IMR-90 (cell line): ENCODE measurements at regions not wholly inside any gene's neighbourhood (a gene's known extent, or its start where the extent isn't known, plus 50 kb on each side); places are given as distances from the start of the nearest gene placed in this dataset.
"Not testable (repeated sequence)": the region's sequence is repeated elsewhere in the genome, so short reads cannot be mapped to it uniquely, and the experiment has no call there.

Experiments used
- ATAC-seq: fragments of 200-7000 bp; cut with Tn5 transposase; 2 replicates; pipeline ENCODE4 v1.9.1; 2020; ENCODE audit warnings: low read depth, mild to moderate bottlenecking, moderate library complexity
- BruUV-seq: library from RNA; stranded (reverse); fragments of 400-500 nt; replicated peaks from 2 replicates; lab custom pipeline; 2021; lab: Mats Ljungman, UMichigan
- CTCF ChIA-PET: fragments of 300-600 bp; formaldehyde crosslinking; extraction: SDS; loops from one replicate; lab custom pipeline; 2021; ENCODE audit warnings: antibody characterized with exemption; lab: Yijun Ruan, JAX
- POLR2A ChIA-PET: fragments of 300-600 bp; sonication (Branson Sonifier 250); formaldehyde crosslinking; loops from one replicate; lab custom pipeline; 2022; ENCODE audit warnings: antibody characterized with exemption; ENCODE audit not compliant: unreplicated experiment; lab: Charles Lee
- DNase-seq: peaks from one replicate; pipeline ENCODE4 v3.0.0; 2013
- H2AFZ ChIP-seq: replicated peaks from 2 replicates; pipeline ENCODE3; 2013; ENCODE audit warnings: low read length, mild to moderate bottlenecking; ENCODE audit not compliant: poor library complexity
- H2AK5ac ChIP-seq: 2 replicates; pipeline ENCODE4 v1.6.1; 2013; ENCODE audit warnings: low read depth, low read length, inconsistent platforms
- H2AK9ac ChIP-seq: replicated peaks from 2 replicates; pipeline ENCODE3; 2013; ENCODE audit warnings: mild to moderate bottlenecking, low read depth, low read length, moderate library complexity; ENCODE audit not compliant: poor library complexity
- H2BK120ac ChIP-seq: 2 replicates; pipeline ENCODE4 v1.6.1; 2013; ENCODE audit warnings: low read depth, low read length, inconsistent platforms
- H2BK15ac ChIP-seq: 3 replicates; pipeline ENCODE4 v1.6.1; 2013; ENCODE audit warnings: low read depth, low read length, inconsistent platforms
- H2BK20ac ChIP-seq: 2 replicates; pipeline ENCODE4 v1.6.1; 2013; ENCODE audit warnings: low read depth, mild to moderate bottlenecking, inconsistent platforms, low read length, moderate library complexity
- H2BK5ac ChIP-seq: 2 replicates; pipeline ENCODE4 v1.6.1; 2013; ENCODE audit warnings: mild to moderate bottlenecking, low read depth, low read length, inconsistent platforms; ENCODE audit not compliant: poor library complexity, severe bottlenecking
- H3K14ac ChIP-seq: replicated peaks from 2 replicates; pipeline ENCODE4 v1.6.1; 2013; ENCODE audit warnings: low read depth, low read length, inconsistent platforms
- H3K18ac ChIP-seq: 2 replicates; pipeline ENCODE4 v1.6.1; 2013; ENCODE audit warnings: low read depth, low read length, control low read depth
- H3K23ac ChIP-seq: 2 replicates; pipeline ENCODE4 v1.6.1; 2013; ENCODE audit warnings: low read depth, low read length, inconsistent platforms
- H3K27ac ChIP-seq: 2 replicates; pipeline ENCODE4 v1.5.1; 2013; ENCODE audit warnings: mild to moderate bottlenecking, control low read depth, low read length; ENCODE audit not compliant: insufficient read depth
- H3K27me3 ChIP-seq: 2 replicates; pipeline ENCODE4 v1.6.1; 2013; ENCODE audit warnings: low read length; ENCODE audit not compliant: control insufficient read depth, insufficient read depth
- H3K36me3 ChIP-seq: 2 replicates; pipeline ENCODE4 v1.6.1; 2013; ENCODE audit warnings: low read length, mixed read lengths; ENCODE audit not compliant: control insufficient read depth, insufficient read depth
- H3K4ac ChIP-seq: 2 replicates; pipeline ENCODE4 v1.6.1; 2013; ENCODE audit warnings: low read depth, low read length, inconsistent platforms
- H3K4me1 ChIP-seq: 2 replicates; pipeline ENCODE4 v1.6.1; 2013; ENCODE audit warnings: low read length, mixed read lengths; ENCODE audit not compliant: control insufficient read depth, insufficient read depth
- H3K4me2 ChIP-seq: 2 replicates; pipeline ENCODE4 v1.6.1; 2013; ENCODE audit warnings: low read depth, mild to moderate bottlenecking, control low read depth, low read length, moderate library complexity
- H3K4me3 ChIP-seq: 2 replicates; pipeline ENCODE4 v1.5.1; 2013; ENCODE audit warnings: low read depth, mild to moderate bottlenecking, control low read depth, low read length, moderate library complexity; ENCODE audit not compliant: insufficient read depth
- H3K56ac ChIP-seq: 2 replicates; pipeline ENCODE4 v1.6.1; 2013; ENCODE audit warnings: low read length, inconsistent platforms; ENCODE audit not compliant: insufficient read depth; ENCODE audit errors: extremely low read depth
- H3K79me1 ChIP-seq, 2 experiments: 2 replicates each; pipeline ENCODE4 v1.6.1; 2013; ENCODE audit warnings: low read length in 2 of 2, inconsistent platforms in 1 of 2, low read depth in 1 of 2
- H3K9ac ChIP-seq: 2 replicates; pipeline ENCODE4 v1.6.1; 2013; ENCODE audit warnings: low read depth, low read length, control low read depth
- H3K9me1 ChIP-seq: 2 replicates; pipeline ENCODE4 v1.6.1; 2013; ENCODE audit warnings: low read length, inconsistent platforms; ENCODE audit not compliant: insufficient read depth
- H3K9me3 ChIP-seq: 2 replicates; pipeline ENCODE4 v1.6.1; 2013; ENCODE audit warnings: low read length; ENCODE audit not compliant: control insufficient read depth, insufficient read depth
- H4K20me1 ChIP-seq: 2 replicates; pipeline ENCODE4 v1.6.1; 2013; ENCODE audit warnings: low read length, inconsistent platforms; ENCODE audit not compliant: insufficient read depth
- H4K5ac ChIP-seq: 2 replicates; pipeline ENCODE4 v1.6.1; 2013; ENCODE audit warnings: mild to moderate bottlenecking, low read depth, low read length, control low read depth
- H4K8ac ChIP-seq, 2 experiments: 2 replicates each; pipeline ENCODE4 v1.6.1; 2013; ENCODE audit warnings: low read depth in 2 of 2, low read length in 2 of 2, control low read depth in 1 of 2, inconsistent platforms in 1 of 2
- H4K91ac ChIP-seq: 2 replicates; pipeline ENCODE4 v1.6.1; 2013; ENCODE audit warnings: low read depth, low read length, inconsistent platforms; ENCODE audit not compliant: insufficient read depth
- WGBS, 2 experiments: methylation state at CpG; one replicate each; pipeline versions ENCODE4 v1.1.5 to v1.1.7; 2013; ENCODE audit warnings: missing lambda C conversion rate in 2 of 2; ENCODE audit not compliant: insufficient read length in 1 of 2; ENCODE audit errors: extremely low coverage in 2 of 2; 5-methylcytosine and 5-hydroxymethylcytosine counted together
- dilution Hi-C: fragments of 300-500 bp; cut with HindIII; formaldehyde crosslinking; loops from one replicate; pipeline ENCODE4 v1.14.3; 2018; ENCODE audit warnings: low sequenced_read_pairs; ENCODE audit not compliant: unreplicated experiment
- in situ Hi-C: fragments of 300-500 bp; cut with MboI; formaldehyde crosslinking; loops from 3 replicates; pipeline ENCODE4 v1.14.3; 2019; ENCODE audit warnings: low sequenced_read_pairs, inconsistent platforms, mixed read lengths
- intact Hi-C: fragments of 100-400 bp; cut with micrococcal nuclease; formaldehyde crosslinking; loops from 2 replicates; pipeline ENCODE4 v1.10.0; 2022

- DNase-seq, CTCF ChIA-PET, H3K4me1 ChIP-seq, H4K20me1 ChIP-seq, intact Hi-C loops, H3K79me1 ChIP-seq, H3K9ac ChIP-seq, H3K27me3 ChIP-seq, H2BK15ac ChIP-seq, H3K18ac ChIP-seq, POLR2A ChIA-PET, H2AK9ac ChIP-seq, dilution Hi-C loops, H3K56ac ChIP-seq, H3K4ac ChIP-seq, H2AK5ac ChIP-seq, H3K4me3 ChIP-seq, H3K9me3 ChIP-seq, H3K36me3 ChIP-seq, H3K9me1 ChIP-seq, H2BK120ac ChIP-seq, H3K4me2 ChIP-seq, H4K91ac ChIP-seq, H4K8ac ChIP-seq, H3K23ac ChIP-seq, H3K14ac ChIP-seq, H2AFZ ChIP-seq, H3K27ac ChIP-seq, H4K5ac ChIP-seq, H2BK20ac ChIP-seq, H2BK5ac ChIP-seq, ATAC-seq, BruUV-seq, in situ Hi-C loops: not testable (repeated sequence)
- WGBS, 2 experiments = no CpG with 5 or more reads among the region's 13 CpGs
Measured at GRCh38 chr16:18230505-18230904, 106.0 kb downstream of the NPIPA8 start.

- H3K4ac ChIP-seq, H3K4me1 ChIP-seq, in situ Hi-C loops, ATAC-seq, H4K91ac ChIP-seq, H3K4me2 ChIP-seq, CTCF ChIA-PET, H2BK5ac ChIP-seq, H3K27ac ChIP-seq, H3K9me3 ChIP-seq, H2BK120ac ChIP-seq, H3K14ac ChIP-seq, H2BK15ac ChIP-seq, H2AFZ ChIP-seq, H3K79me1 ChIP-seq, BruUV-seq, POLR2A ChIA-PET, H4K5ac ChIP-seq, H2BK20ac ChIP-seq, H3K18ac ChIP-seq, H3K27me3 ChIP-seq, H3K9me1 ChIP-seq, dilution Hi-C loops, H3K4me3 ChIP-seq, H4K8ac ChIP-seq, H3K56ac ChIP-seq, H2AK9ac ChIP-seq, H3K36me3 ChIP-seq, DNase-seq, H3K9ac ChIP-seq, H3K23ac ChIP-seq, H4K20me1 ChIP-seq, H2AK5ac ChIP-seq, intact Hi-C loops: not testable (repeated sequence)
- WGBS, 2 experiments = no CpG with 5 or more reads among the region's 24 CpGs
Measured at GRCh38 chr16:18222054-18223009, 114.2 kb downstream of the NPIPA8 start.
